NCI-H187 (cell line): ENCODE measurements at regions not wholly inside any gene's neighbourhood (a gene's known extent, or its start where the extent isn't known, plus 50 kb on each side); places are given as distances from the start of the nearest gene placed in this dataset.

Source experiments
- DNase-seq, 2 experiments: peaks; one replicate each; lab custom pipeline; 2025; lab: John Stamatoyannopoulos, UW

DNA sequence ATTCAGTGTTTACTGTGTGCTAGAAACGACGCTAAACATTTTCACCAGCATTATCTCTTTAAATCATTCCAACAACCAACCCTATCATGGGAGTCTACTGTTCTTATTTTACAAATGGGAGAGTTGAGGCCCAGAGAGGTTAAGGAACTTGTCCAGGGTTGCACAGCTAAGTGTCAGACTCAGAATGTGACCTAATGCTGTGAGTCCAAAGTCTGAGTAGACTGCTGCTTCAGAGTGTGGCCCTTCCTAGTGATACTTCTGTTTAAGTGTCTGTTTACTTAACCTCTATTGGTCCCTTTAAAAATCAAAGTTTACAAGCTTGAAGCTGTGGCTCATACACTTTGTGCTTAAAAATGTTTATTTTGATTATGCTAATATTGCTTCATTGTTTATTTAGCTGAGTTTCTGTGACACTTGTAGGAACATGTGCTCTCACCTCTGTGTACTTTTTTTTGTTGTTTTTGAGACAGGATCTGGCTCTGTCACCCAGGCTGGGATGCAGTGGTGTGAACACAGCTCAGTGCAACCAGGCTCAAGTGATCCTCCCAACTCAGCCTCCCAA lies 84.4 kb upstream of the SYPL1 start:
- DNase-seq, result no peak

DNA sequence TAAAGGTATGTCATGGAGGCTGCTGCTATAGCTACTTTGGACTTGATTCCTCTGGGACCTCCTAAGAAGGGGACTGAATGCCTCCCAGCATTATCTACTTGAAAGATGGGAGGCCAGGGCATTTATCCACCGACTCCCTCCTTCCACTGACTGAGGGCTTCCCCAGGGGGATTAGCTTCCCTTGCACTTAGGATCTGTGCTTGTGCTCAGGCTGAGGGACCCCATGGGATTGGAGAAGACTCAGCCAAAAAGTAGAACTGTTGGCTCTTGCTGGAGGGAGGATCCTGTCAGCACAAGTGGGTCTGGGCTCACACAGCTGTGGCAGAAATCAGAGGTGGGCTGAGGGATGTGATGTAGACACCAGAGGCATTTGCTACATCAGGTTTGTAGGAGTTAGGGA lies 81.5 kb upstream of the SYPL1 start:
- no peak for DNase-seq

DNA sequence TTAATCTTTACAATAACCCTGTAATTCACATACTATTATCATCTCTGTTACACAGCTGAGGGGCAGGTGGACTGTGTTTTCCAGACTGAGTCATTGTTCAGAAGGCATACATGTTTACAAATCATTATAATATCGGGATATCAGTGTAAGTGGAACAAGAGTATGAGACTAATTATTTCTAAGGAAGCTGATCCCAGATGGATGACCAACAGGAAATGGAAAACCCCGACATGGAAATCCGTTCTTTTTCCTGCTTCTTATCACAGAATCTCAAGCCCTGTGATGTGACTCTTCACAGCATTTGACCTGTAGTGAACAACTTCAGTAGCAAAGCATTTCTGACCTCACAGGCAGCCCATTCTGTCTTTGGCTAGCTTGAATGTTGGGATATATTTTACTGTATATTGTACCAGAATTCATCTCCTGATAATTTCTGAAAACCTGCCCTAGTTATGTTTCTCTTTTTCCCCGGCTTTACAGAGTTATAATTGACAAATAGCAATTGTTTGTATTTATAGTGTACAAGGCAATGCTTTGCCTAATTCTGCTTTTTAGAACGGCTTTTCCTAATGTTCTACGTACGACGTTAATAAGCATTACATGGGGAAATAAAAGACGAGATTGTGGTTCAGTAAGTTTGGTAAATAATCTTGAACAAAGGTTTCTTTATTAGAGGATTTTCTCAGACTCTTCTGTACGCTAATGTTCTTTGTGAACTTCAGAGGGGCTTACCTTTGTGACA lies 78.6 kb upstream of the SYPL1 start:
- DNase-seq, result no peak

DNA sequence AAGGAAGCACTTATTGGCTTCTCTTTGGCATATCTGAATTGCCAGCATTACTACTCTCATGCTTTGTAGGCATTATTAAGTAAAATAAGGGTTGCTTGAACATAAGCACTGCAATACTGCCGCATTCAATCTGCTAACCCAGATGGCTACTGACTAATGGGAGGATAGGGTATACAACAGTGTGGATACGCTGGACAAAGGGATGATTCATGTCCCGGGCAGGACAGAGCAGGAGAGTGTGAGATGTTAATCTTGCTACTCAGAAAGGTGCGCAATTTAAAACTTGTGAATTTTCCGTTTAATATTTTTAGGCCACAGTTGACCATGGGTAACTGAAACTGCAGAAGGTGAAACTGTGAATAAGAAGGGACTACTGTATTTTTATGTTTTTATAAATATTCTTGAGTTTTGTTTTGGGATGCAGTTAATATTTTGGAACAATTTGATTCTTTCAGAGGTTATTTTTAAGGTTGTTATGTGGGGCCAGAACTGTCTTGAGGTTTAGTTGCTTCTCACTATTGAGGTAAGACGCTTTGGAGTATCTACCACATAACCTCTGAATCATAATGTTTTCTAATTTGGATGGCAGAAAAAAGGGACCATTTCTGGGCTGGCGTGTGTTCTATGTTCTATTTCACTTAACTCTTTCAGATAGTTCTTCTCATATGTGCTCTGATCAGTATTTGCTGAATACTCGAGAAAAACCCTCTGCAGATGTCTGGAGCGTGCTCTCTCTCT lies 75.7 kb upstream of the SYPL1 start:
- DNase-seq, result no peak

- no peak for DNase-seq
Observed at GRCh38 chr7:106185719-106186118, 73.6 kb upstream of the SYPL1 start.

GRCh38 chr7:106183952-106184351 lies 71.8 kb upstream of the SYPL1 start:
- DNase-seq, result no peak

- DNase-seq, result no peak
Observed at GRCh38 chr7:106182904-106183303, 70.8 kb upstream of the SYPL1 start.

DNA sequence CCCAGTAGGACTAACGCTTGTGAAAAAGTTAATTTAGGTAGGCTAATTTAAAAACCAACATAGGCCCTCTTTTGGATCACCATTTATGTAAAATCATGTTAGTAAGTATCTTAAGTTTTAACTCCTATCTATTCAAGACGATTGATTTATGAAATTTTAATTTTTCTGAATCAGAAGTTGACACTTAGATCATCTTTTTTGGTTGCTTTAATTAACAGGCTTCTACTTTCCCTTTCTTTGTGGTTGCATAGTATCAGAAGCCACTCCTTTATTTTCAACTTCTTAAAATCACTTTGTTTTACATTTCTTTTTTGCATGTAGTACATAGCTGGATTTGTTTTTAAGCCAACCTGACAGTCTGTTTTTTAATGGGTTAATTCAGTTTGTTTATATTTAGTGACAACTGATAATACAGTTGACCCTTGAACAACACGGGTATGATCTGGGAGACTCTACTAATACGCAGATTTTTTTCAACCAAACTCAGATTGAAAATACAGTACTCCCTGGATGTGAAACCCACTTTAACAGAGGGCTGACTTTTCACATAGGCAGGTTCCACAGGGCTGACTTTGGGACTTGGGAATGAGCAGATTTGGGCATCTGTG lies 69.7 kb upstream of the SYPL1 start:
- DNase-seq, result no peak

DNA sequence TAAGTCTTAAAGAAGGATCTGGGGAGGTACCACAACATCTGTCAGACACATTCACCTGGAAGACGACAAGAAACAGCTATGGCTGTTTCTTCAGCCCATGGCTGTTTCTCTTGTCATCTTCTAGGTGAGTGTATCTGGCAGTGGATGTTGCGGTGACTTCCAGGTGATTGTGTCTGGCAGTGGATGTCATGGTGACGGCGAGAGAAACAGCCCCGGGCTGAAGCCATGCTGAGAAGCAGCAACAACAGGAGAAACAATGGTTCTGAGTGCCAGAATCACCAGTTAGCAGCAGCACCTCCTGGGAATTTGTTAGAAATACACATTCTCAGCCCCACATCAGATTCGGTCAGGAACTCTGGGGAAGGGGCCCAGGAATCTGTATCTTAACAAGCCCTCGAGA lies 68.6 kb upstream of the SYPL1 start:
- no peak for DNase-seq

- no peak for DNase-seq
Observed at GRCh38 chr7:106179256-106179655, 67.1 kb upstream of the SYPL1 start.

- no peak for DNase-seq
Observed at GRCh38 chr7:106178593-106179134, 66.6 kb upstream of the SYPL1 start.

GRCh38 chr7:106177738-106178592 lies 65.9 kb upstream of the SYPL1 start:
- no peak for DNase-seq

DNA sequence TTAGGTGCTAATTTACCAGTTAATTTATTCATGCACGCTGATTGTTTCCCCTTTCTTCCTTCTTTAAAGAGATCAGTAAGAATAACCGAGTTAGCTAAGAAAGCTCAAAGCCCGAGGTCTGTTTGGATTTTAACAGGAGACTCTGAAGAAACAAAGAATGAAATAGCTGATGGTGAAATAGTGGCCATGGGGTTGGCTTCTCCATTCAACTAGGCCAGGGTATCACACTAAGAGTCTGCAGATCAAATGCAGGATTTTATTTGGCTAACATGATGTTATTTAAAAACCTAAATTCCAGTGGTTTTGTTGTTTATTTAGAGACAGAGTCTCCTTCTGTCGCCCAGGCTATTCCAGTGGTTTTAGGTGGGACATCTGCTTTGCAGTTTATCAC lies 65.2 kb upstream of the SYPL1 start:
- no peak for DNase-seq

DNA sequence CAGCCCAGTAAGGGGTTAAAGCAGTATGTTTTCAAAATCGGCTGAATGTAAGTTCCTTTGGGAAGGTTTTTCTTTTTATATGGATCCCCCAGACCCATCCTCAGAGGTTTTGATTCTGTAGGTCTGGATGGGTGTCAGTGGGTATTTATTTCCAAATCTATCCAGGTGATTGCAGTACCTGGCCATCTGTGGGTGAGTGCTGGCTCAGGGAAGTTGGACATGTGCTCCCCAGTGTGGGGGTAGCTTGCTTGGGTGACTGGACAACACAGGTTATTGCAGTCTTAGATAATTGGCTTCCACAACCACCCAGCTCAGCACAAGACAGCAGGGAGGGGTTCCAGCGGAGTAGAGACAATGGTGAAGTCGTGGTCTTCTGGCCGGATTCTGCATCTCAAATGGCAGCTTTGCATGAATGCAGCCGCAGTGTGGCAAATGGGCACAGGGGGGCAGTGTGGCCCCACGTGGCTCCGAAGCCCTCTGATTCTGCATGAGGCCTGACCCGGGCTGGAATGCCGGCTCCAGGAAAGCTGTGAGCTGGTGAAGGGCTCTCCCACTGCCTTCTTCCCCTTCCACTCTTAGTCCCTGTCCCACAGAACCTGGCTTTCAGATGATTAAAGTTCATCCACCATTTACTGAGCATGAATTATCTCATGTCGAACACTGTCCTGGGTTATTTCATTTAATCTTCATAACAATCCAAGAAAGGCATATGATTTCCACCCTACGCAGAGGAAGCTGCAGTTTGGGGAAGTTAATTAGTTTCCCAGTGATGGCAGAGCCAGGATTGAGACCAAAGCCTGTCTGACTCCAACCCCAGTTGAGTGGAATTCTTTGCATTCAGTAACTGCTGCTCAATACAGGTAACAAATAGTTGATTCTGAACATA lies 64.5 kb upstream of the SYPL1 start:
- peak; percentile 55 to 77 for DNase-seq

DNA sequence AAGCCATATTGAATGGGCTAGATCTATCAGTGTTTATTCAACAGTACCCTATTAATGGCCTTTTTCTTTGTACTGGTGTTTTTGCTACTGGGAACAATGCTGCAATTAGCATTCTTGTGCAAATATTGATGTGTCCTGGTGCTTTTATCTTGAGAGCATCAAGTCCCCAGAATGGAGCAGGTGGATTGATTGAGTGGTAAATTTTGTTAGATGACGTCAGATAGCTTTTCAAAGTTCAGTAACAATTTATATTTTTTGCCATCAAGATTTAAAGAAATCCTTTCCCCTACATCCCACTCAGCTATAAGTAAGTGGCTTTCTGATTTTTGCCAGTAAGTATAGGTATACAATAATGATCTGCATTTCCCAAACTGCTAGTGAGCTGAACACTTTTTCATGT lies 63.4 kb upstream of the SYPL1 start:
- no peak for DNase-seq

GRCh38 chr7:106170651-106171050 lies 58.5 kb upstream of the SYPL1 start:
- DNase-seq, result no peak

- no peak for DNase-seq
Observed at GRCh38 chr7:106169821-106170610, 57.9 kb upstream of the SYPL1 start.

DNA sequence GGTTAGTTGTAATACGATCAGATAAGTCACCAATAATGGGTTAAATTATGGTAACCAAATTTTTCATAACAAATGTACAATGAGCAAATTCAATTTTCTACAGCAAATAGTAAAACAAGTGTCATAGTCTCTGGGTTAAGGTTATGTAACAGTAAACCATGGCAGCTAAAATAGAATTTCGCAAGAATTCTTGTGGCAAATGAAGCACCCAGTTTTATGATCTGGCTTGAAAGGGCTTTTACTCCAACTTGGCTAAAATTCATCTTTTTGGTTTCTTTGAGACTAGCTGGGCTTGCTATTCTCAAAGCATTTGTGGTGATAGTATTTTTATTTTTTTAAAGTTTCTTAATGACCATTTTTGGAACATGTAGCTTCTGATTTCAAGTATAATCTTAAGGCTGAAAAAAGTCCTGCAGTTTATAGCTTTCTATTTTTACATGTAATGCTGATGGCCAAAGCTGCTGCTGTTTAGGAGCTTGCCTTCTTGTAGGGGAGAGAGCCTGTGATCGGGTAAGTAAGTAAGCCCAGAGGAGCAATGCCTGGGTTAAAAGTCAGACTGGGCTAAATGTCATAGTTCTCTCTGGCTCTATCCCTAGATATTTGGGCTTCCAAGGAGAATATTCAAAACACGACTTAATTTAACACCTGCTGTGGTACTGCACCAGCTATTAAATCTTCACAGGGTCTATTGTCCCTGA lies 55.5 kb upstream of the SYPL1 start:
- no peak for DNase-seq

DNA sequence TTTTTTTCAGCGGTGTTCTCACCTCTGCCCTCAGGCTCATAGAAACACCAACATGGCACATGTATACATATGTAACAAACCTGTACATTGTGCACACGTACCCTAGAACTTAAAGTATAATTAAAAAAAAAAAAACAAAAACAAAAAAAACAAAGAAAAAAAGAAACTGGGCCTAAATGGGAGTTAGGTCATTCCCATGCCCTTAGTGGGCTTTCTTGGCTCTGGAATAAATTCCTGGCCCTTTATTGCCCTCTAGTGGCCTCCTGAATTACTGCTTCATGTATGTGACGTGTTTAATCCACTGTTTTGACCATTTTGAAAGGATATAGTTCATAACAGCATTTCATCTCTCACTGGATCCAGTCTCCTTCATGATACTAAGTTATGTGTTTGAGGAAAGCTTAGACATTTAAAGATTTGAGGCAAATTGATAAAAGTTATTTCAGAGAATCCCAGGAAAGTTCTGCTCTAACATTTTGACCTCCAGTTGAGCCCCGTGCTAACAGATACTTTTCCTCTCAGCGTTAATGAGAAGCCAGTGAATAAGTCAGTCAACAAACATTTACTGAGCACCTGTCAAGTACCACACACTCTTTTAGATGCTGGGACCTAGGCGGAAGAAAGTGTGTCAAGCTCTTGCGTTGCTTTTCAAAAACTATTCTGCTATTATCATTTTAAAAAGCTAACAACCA lies 54.7 kb upstream of the SYPL1 start:
- DNase-seq, result peak; percentile 21 to 50
